GM12878 (cell line): ENCODE measurements at regions not wholly inside any gene's neighbourhood (a gene's known extent, or its start where the extent isn't known, plus 50 kb on each side); places are given as distances from the start of the nearest gene placed in this dataset.

Source experiments
- ATAC-seq: fragments of 200-7000 bp; cut with Tn5 transposase; 3 replicates; pipeline ENCODE4 v1.9.1; 2020; ENCODE audit warnings: mild to moderate bottlenecking, moderate library complexity
- BruUV-seq: library from RNA; stranded (reverse); fragments of 400-500 nt; replicated peaks from 2 replicates; lab custom pipeline; 2021; lab: Mats Ljungman, UMichigan
- CTCF ChIA-PET: fragments of 300-600 bp; sonication (Branson Sonifier 250); formaldehyde crosslinking; extraction: SDS; loops from one replicate; lab custom pipeline; 2021; ENCODE audit warnings: inconsistent platforms; lab: Yijun Ruan, JAX
- POLR2A ChIA-PET: fragments of 350-600 bp; formaldehyde crosslinking; extraction: SDS; loops from one replicate; lab custom pipeline; 2021; ENCODE audit warnings: inconsistent platforms; lab: Charles Lee
- RAD21 ChIA-PET: fragments of 300-600 bp; sonication (Branson Sonifier 250); formaldehyde crosslinking; loops from one replicate; lab custom pipeline; 2023; ENCODE audit warnings: antibody characterized with exemption; ENCODE audit not compliant: unreplicated experiment; lab: Charles Lee
- SMC1A ChIA-PET: fragments of 300-600 bp; sonication (Branson Sonifier 250); formaldehyde crosslinking; loops from one replicate; lab custom pipeline; 2023; ENCODE audit not compliant: unreplicated experiment, uncharacterized antibody; lab: Charles Lee
- DNase-seq: peaks from one replicate; pipeline ENCODE4 v3.0.0-alpha.2; 2011; ENCODE audit warnings: low read depth, low spot score
- FAIRE-seq: peaks from 3 replicates; lab custom pipeline; 2011; peaks lifted over from hg19 to GRCh38; lab: Jason Lieb, UNC
- H2AFZ ChIP-seq: 2 replicates; pipeline ENCODE4 v1.6.0; 2011; ENCODE audit warnings: low read depth, low read length, control low read depth; ENCODE audit not compliant: control insufficient read depth
- H3K27ac ChIP-seq: 2 replicates; pipeline ENCODE4 v1.5.1; 2011; ENCODE audit warnings: control low read depth; ENCODE audit not compliant: control insufficient read depth, insufficient read depth
- H3K27me3 ChIP-seq, 2 experiments: replicated peaks in 1 of 2; 2 replicates each; pipeline versions ENCODE4 v1.6.0 to v1.6.1; 2011; ENCODE audit warnings: low read length in 1 of 2; ENCODE audit not compliant: control insufficient read depth in 2 of 2, insufficient read depth in 2 of 2
- H3K36me3 ChIP-seq, 2 experiments: 2 replicates each; pipeline ENCODE4 v1.5.1; 2011; ENCODE audit warnings: low read length in 1 of 2; ENCODE audit not compliant: control insufficient read depth in 2 of 2, insufficient read depth in 2 of 2
- H3K4me1 ChIP-seq: 2 replicates; pipeline ENCODE4 v1.6.1; 2011; ENCODE audit warnings: mild to moderate bottlenecking, low read length, moderate library complexity, mixed read lengths; ENCODE audit not compliant: control insufficient read depth, insufficient read depth
- H3K4me2 ChIP-seq: 2 replicates; pipeline ENCODE4 v1.6.0; 2011; ENCODE audit warnings: control low read depth; ENCODE audit not compliant: control insufficient read depth, insufficient read depth
- H3K4me3 ChIP-seq: fragments of 200-600 bp; sonication (generic); 2 replicates; pipeline ENCODE4 v1.5.1; 2016
- H3K79me2 ChIP-seq: 2 replicates; pipeline ENCODE4 v1.6.0; 2011; ENCODE audit warnings: low read length; ENCODE audit not compliant: control insufficient read depth, insufficient read depth
- H3K9ac ChIP-seq: 2 replicates; pipeline ENCODE4 v1.8.0; 2011; ENCODE audit warnings: low read length, control low read depth, mixed read lengths; ENCODE audit not compliant: control insufficient read depth, insufficient read depth
- H3K9me3 ChIP-seq: replicated peaks from 3 replicates; pipeline ENCODE4 v1.5.1; 2011; ENCODE audit warnings: mild to moderate bottlenecking, low read length; ENCODE audit not compliant: control insufficient read depth, insufficient read depth
- H4K20me1 ChIP-seq: 2 replicates; pipeline ENCODE4 v1.6.0; 2011; ENCODE audit not compliant: control insufficient read depth, insufficient read depth
- BCL3 ChIP-seq: IDR thresholded peaks from 2 replicates; pipeline ENCODE4 v1.6.1; 2011; ENCODE audit warnings: borderline replicate concordance, low read depth, mild to moderate bottlenecking, moderate library complexity, low read length; ENCODE audit not compliant: insufficient read depth, poor library complexity, severe bottlenecking
- CREM ChIP-seq: IDR thresholded peaks from 2 replicates; pipeline ENCODE4 v1.6.1; 2014; ENCODE audit warnings: antibody characterized with exemption, low read depth
- CUX1 ChIP-seq: IDR thresholded peaks from 2 replicates; pipeline ENCODE4 v1.6.1; 2012; ENCODE audit warnings: improper control_type of control experiment, low read depth, low read length; ENCODE audit not compliant: insufficient replicate concordance
- MEF2A ChIP-seq: IDR thresholded peaks from 2 replicates; pipeline ENCODE4 v1.6.1; 2011; ENCODE audit warnings: low read depth, mild to moderate bottlenecking, low read length, moderate library complexity; ENCODE audit not compliant: insufficient read depth
- PBX3 ChIP-seq: IDR thresholded peaks from 2 replicates; pipeline ENCODE4 v1.6.1; 2011; ENCODE audit warnings: mild to moderate bottlenecking, low read depth, low read length, moderate library complexity; ENCODE audit not compliant: insufficient replicate concordance
- PML ChIP-seq: IDR thresholded peaks from 2 replicates; pipeline ENCODE4 v1.6.1; 2012; ENCODE audit warnings: low read length, inconsistent platforms
- RELA ChIP-seq: fragments of 450-650 bp; IDR thresholded peaks from 2 replicates; pipeline ENCODE4 v1.8.0; 2014; ENCODE audit warnings: borderline replicate concordance; ENCODE audit not compliant: partially characterized antibody
- ZBED1 ChIP-seq: IDR thresholded peaks from 2 replicates; pipeline ENCODE4 v1.6.1; 2016; ENCODE audit warnings: borderline replicate concordance
- WGBS: methylation state at CpG from one replicate; pipeline ENCODE4 v1.1.6; 2016; ENCODE audit warnings: low lambda C conversion rate; ENCODE audit not compliant: insufficient replicate concordance, insufficient coverage; ENCODE audit errors: missing lambda C conversion rate; 5-methylcytosine and 5-hydroxymethylcytosine counted together
- in situ Hi-C: fragments of 300-500 bp; cut with MboI; formaldehyde crosslinking; loops from 9 replicates; pipeline ENCODE4 v1.14.3; 2018; ENCODE audit warnings: mixed read lengths
- intact Hi-C: fragments of 100-400 bp; cut with micrococcal nuclease; formaldehyde crosslinking; loops from one replicate; pipeline ENCODE4 v1.14.2; 2022; ENCODE audit not compliant: unreplicated experiment

GRCh38 chr3:117809186-117810081, 1099.9 kb downstream of the TUSC7 start:
- ChIA-PET RAD21 (no interaction called here), SMC1A (no interaction called here), CTCF (interaction anchor here (0.7 kb wide), 1 partner anchor 660 kb away, joined by 3 read pairs; no protein-coding TSS in a partner anchor), POLR2A (no interaction called here)
- H3K36me3 ChIP-seq: no peaks in the 10 kb centered on the region
- no peak for TF ChIP-seq MEF2A
- no peak for TF ChIP-seq PML
- TF ChIP-seq ZBED1: no peak
- no peak for TF ChIP-seq CREM
- no peak for TF ChIP-seq RELA
- H2AFZ ChIP-seq: no peak overlapping the region
- in situ Hi-C loops (no loop called here), intact Hi-C loops (no loop called here)
- ATAC-seq (no peak), FAIRE-seq (no peak), DNase-seq (no peak)
- no peak overlapping the region for H3K4me3 ChIP-seq
- H3K27ac ChIP-seq: no peak overlapping the region
- no peaks in the 10 kb centered on the region for H4K20me1 ChIP-seq
- H3K79me2 ChIP-seq: no peaks in the 10 kb centered on the region
- BruUV-seq: no TSS peak
- no peaks in the 10 kb centered on the region for H3K9me3 ChIP-seq
- H3K27me3 ChIP-seq: no peaks in the 10 kb centered on the region
- no peak overlapping the region for H3K9ac ChIP-seq
- no peak overlapping the region for H3K4me2 ChIP-seq
- no peaks in the 10 kb centered on the region for H3K4me1 ChIP-seq
- WGBS: 0% methylated on average over 1 of the region's 1 CpG

GRCh38 chr3:117811786-117812185, 1102.2 kb downstream of the TUSC7 start:
- no peak for FAIRE-seq
- SMC1A ChIA-PET: no interaction called here
- RAD21 ChIA-PET: no interaction called here
- no peak for TF ChIP-seq PBX3
- TF ChIP-seq CUX1: no peak
- no peak for TF ChIP-seq BCL3

More at GRCh38 chr3:117811786-117812185, 1102.2 kb downstream of the TUSC7 start:
- no TSS peak for BruUV-seq
- H3K9ac ChIP-seq: no peak overlapping the region
- ChIA-PET POLR2A (no interaction called here), CTCF (no interaction called here)
- no peak overlapping the region for H3K4me2 ChIP-seq
- intact Hi-C loops (no loop called here), in situ Hi-C loops (no loop called here)
- H3K27ac ChIP-seq: no peak overlapping the region
- H3K79me2 ChIP-seq: no peaks in the 10 kb centered on the region
- H3K4me3 ChIP-seq: no peak overlapping the region
- no peaks in the 10 kb centered on the region for H3K4me1 ChIP-seq
- H3K36me3 ChIP-seq: no peaks in the 10 kb centered on the region
- H2AFZ ChIP-seq: no peak overlapping the region
- no peaks in the 10 kb centered on the region for H3K9me3 ChIP-seq
- 2% methylated on average over 2 of the region's 2 CpGs for WGBS
- ATAC-seq (no peak), DNase-seq (no peak)
- H4K20me1 ChIP-seq: no peaks in the 10 kb centered on the region
- no peaks in the 10 kb centered on the region for H3K27me3 ChIP-seq
